Spleen (tissue), 11 donors: ENCODE measurements at regions not wholly inside any gene's neighbourhood (a gene's known extent, or its start where the extent isn't known, plus 50 kb on each side); places are given as distances from the start of the nearest gene placed in this dataset.

Experiments
- DNase-seq: peaks from one replicate; pipeline ENCODE4 v3.0.0-alpha.2; 2020
- H3K27ac ChIP-seq, 8 donors: fragments of 200-600 bp; sonication (generic) in 7 of 8; 1 replicate in 4 of 8; 2 replicates in 4 of 8; pipeline versions ENCODE4 v1.5.0 to v1.8.0; 2016 to 2021; ENCODE audit warnings: inconsistent platforms in 4 of 8, mild to moderate bottlenecking in 4 of 8, moderate library complexity in 1 of 8
- H3K27me3 ChIP-seq, 7 donors: fragments of 200-600 bp; sonication (generic) in 6 of 7; replicated peaks in 1 of 7; 1 replicate in 4 of 7; 2 replicates in 3 of 7; pipeline versions ENCODE4 v1.5.0 to v1.8.0; 2016 to 2021; ENCODE audit warnings: inconsistent platforms in 3 of 7, mild to moderate bottlenecking in 1 of 7
- H3K36me3 ChIP-seq, 6 donors: fragments of 200-600 bp; sonication (generic) in 5 of 6; 1 replicate in 4 of 6; 2 replicates in 2 of 6; pipeline versions ENCODE4 v1.5.0 to v1.8.0; 2016 to 2021; ENCODE audit warnings: inconsistent platforms in 2 of 6
- H3K4me1 ChIP-seq, 6 donors: fragments of 200-600 bp; sonication (generic) in 5 of 6; 1 replicate in 3 of 6; 2 replicates in 3 of 6; pipeline versions ENCODE4 v1.5.0 to v1.8.0; 2016 to 2021; ENCODE audit warnings: inconsistent platforms in 3 of 6
- H3K4me3 ChIP-seq, 8 donors: fragments of 200-600 bp; sonication (generic) in 7 of 8; 1 replicate in 4 of 8; 2 replicates in 4 of 8; pipeline versions ENCODE4 v1.5.0 to v1.8.0; 2016 to 2021; ENCODE audit warnings: inconsistent platforms in 4 of 8, mild to moderate bottlenecking in 4 of 8, moderate library complexity in 2 of 8
- H3K9me3 ChIP-seq, 8 donors: fragments of 200-600 bp; sonication (generic) in 7 of 8; 1 replicate in 4 of 8; 2 replicates in 4 of 8; pipeline versions ENCODE4 v1.5.0 to v1.8.0; 2016 to 2021; ENCODE audit warnings: inconsistent platforms in 4 of 8
- POLR2A ChIP-seq, 3 donors: fragments of 450-650 bp; IDR thresholded peaks; one replicate each; pipeline ENCODE4 v1.5.1; 2017; ENCODE audit warnings: antibody characterized with exemption in 3 of 3, mild to moderate bottlenecking in 1 of 3
- POLR2AphosphoS5 ChIP-seq, 3 donors: sonication (generic); formaldehyde crosslinking; IDR thresholded peaks; one replicate each; pipeline ENCODE4 v1.5.1; 2017; ENCODE audit warnings: antibody characterized with exemption in 3 of 3
- WGBS, 5 donors: extraction: QIAGEN DNeasy Blood & Tissue Kit in 3 of 5; methylation state at CpG; one replicate each; pipeline versions ENCODE4 v1.1.5 to v1.1.7; 2013 to 2018; 5-methylcytosine and 5-hydroxymethylcytosine counted together
- intact Hi-C: fragments of 100-400 bp; cut with DNase I; formaldehyde crosslinking; loops from one replicate; pipeline ENCODE4 v1.15.0; 2023; ENCODE audit warnings: low total_unique reads
- TF ChIP-seq, protein P1 (sequence below), 11 experiments: fragments of 200-600 bp in 7 of 11; fragments of 450-650 bp in 4 of 11; sonication (generic) in 4 of 11; IDR thresholded peaks in 8 of 11; conservative IDR thresholded peaks in 3 of 11; 1 replicate in 7 of 11; 2 replicates in 4 of 11; pipeline versions ENCODE4 v1.4.0 to v1.8.0; 2016 to 2021; ENCODE audit warnings: antibody characterized with exemption in 11 of 11, inconsistent platforms in 4 of 11, mild to moderate bottlenecking in 1 of 11
- donor health status: healthy with polysubstance abuse.
- donor health status: DM: no; HTN: no; CAD: no; lungs with moderate emphysema.
- donor health status: DM: no; HTN: no; CAD: no.
- donor health status: Bipolar disorder and iron deficiency.
- donor health status: healthy.
- donor health status: DM: no; HTN: no; CAD: no.
- donor health status: DM: yes; HTN: yes; CAD: no.

- Histone ChIP-seq H3K27ac (no peak overlapping the region), H3K4me1 (peaks cover 0 to 4% (median 0%) of the 10 kb centered on the region in 6 donors), H3K27me3 (peaks cover 0 to 52% (median 3%) of the 10 kb centered on the region in 7 donors), H3K4me3 (no peak overlapping the region), H3K36me3 (no peaks in the 10 kb centered on the region), H3K9me3 (no peaks in the 10 kb centered on the region)
- DNase-seq: no peak
- intact Hi-C loops: no loop called here
- TF ChIP-seq, protein P1, sequence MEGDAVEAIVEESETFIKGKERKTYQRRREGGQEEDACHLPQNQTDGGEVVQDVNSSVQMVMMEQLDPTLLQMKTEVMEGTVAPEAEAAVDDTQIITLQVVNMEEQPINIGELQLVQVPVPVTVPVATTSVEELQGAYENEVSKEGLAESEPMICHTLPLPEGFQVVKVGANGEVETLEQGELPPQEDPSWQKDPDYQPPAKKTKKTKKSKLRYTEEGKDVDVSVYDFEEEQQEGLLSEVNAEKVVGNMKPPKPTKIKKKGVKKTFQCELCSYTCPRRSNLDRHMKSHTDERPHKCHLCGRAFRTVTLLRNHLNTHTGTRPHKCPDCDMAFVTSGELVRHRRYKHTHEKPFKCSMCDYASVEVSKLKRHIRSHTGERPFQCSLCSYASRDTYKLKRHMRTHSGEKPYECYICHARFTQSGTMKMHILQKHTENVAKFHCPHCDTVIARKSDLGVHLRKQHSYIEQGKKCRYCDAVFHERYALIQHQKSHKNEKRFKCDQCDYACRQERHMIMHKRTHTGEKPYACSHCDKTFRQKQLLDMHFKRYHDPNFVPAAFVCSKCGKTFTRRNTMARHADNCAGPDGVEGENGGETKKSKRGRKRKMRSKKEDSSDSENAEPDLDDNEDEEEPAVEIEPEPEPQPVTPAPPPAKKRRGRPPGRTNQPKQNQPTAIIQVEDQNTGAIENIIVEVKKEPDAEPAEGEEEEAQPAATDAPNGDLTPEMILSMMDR (IDR thresholded peaks at IDR 0.05 in 8 of 11, conservative IDR thresholded peaks at IDR 0.05 in 3 of 11): no peak
- TF ChIP-seq POLR2AphosphoS5 (IDR thresholded peaks at IDR 0.05): no peak
- no peak for TF ChIP-seq POLR2A (IDR thresholded peaks at IDR 0.05)
- WGBS, 5 donors: 40 to 67% (median 64%) methylated on average over 5 of the region's 5 CpGs
These were observed 237.5 kb downstream of the MIAT start for GRCh38 chr22:26894766-26895485.

DNA sequence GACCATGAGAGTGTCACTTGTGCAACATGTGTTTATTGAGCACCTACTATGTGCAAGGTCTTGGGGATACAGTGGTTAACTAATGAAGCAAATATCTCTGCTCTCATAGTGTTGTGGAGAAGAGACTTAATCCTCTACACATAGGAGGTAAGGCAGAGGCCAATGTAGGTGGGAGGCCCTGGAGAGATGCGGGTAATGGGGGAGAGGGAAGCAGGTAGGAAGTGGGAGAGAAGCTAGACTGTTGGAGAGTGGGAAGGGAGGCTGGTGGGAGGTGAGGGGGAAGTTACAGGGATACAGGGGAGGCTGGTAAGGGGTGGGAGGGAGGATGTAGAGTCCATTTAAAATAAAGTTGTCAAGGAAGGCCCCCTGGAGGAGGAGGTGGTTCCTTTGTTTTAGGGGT is 240.0 kb downstream of the MIAT start:
- 83 to 100% (median 93%) methylated on average over 1 of the region's 1 CpG for WGBS, 5 donors
- H3K27ac ChIP-seq: no peak overlapping the region
- no peak for DNase-seq
- no peak overlapping the region for H3K4me3 ChIP-seq
- intact Hi-C loops: no loop called here
- TF ChIP-seq POLR2AphosphoS5 (IDR thresholded peaks at IDR 0.05): no peak
- no peak for TF ChIP-seq POLR2A (IDR thresholded peaks at IDR 0.05)
- TF ChIP-seq, protein P1 (IDR thresholded peaks at IDR 0.05 in 8 of 11, conservative IDR thresholded peaks at IDR 0.05 in 3 of 11): no peak
- H3K9me3 ChIP-seq: no peaks in the 10 kb centered on the region
- peaks cover 0 to 11% (median 3%) of the 10 kb centered on the region in 6 donors for H3K4me1 ChIP-seq
- peaks cover 0 to 71% (median 9%) of the 10 kb centered on the region in 7 donors for H3K27me3 ChIP-seq
- H3K36me3 ChIP-seq: no peaks in the 10 kb centered on the region

GRCh38 chr22:26898946-26899605 is 241.7 kb downstream of the MIAT start:
- Histone ChIP-seq H3K27me3 (peaks cover 0 to 72% (median 9%) of the 10 kb centered on the region in 7 donors), H3K4me3 (no peak overlapping the region), H3K4me1 (peaks cover 0 to 18% (median 9%) of the 10 kb centered on the region in 6 donors), H3K36me3 (no peaks in the 10 kb centered on the region), H3K27ac (no peak overlapping the region), H3K9me3 (no peaks in the 10 kb centered on the region)
- intact Hi-C loops: no loop called here
- 80 to 88% (median 83%) methylated on average over 8 of the region's 8 CpGs for WGBS, 5 donors
- DNase-seq: no peak
- TF ChIP-seq, protein P1 (IDR thresholded peaks at IDR 0.05 in 8 of 11, conservative IDR thresholded peaks at IDR 0.05 in 3 of 11): no peak
- TF ChIP-seq POLR2AphosphoS5 (IDR thresholded peaks at IDR 0.05) (no peak), POLR2A (IDR thresholded peaks at IDR 0.05) (no peak)

DNA sequence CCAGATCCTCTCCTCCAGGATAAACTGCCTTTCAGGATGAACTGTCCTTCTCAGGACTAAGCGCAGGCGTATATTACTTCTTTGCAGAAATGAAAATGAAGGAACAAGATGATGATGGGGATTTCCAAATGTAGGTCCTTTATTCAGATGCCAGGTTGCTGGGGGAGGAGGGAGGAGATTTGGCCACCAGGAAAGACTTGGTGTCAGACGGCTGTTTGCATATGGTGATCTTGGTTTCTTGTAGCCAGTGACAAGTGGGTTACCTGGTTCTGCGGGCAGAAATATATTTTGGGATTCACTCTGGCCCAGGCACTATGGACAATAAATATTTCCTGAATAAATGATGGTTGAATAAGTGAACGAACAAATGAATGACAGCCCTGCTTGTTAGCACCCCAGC is 243.4 kb downstream of the MIAT start:
- no peak for DNase-seq
- peaks cover 0 to 18% (median 9%) of the 10 kb centered on the region in 6 donors for H3K4me1 ChIP-seq
- H3K4me3 ChIP-seq: no peak overlapping the region
- intact Hi-C loops: no loop called here
- H3K36me3 ChIP-seq: no peaks in the 10 kb centered on the region
- peaks cover 0 to 69% (median 9%) of the 10 kb centered on the region in 7 donors for H3K27me3 ChIP-seq
- no peak overlapping the region for H3K27ac ChIP-seq
- H3K9me3 ChIP-seq: no peaks in the 10 kb centered on the region
- 69 to 82% (median 71%) methylated on average over 5 of the region's 5 CpGs for WGBS, 5 donors
- TF ChIP-seq POLR2AphosphoS5 (IDR thresholded peaks at IDR 0.05) (no peak), POLR2A (IDR thresholded peaks at IDR 0.05) (no peak)
- TF ChIP-seq, protein P1 (IDR thresholded peaks at IDR 0.05 in 8 of 11, conservative IDR thresholded peaks at IDR 0.05 in 3 of 11): no peak
